ENCODE measurements at regions not wholly inside any gene's neighbourhood (a gene's known extent, or its start where the extent isn't known, plus 50 kb on each side); places are given as distances from the start of the nearest gene placed in this dataset.

DNA sequence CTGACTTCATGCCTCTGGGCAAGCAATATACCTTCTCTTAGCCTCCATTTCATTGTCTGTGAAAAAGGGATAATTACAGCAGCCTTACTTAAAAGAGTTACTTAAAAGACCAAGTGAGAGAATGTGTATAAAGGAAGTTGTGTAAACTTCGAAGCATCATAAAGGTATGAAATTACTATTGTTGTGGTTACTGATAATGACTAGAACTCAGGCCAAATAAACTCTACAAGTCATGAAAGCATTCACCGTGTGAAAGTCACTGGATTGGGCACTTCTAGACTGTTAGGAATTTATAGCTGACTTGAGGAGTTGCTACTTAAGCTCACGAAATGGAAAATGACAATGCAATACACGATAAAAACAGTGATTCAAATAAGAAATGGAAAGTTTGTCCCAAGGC is 67.4 kb upstream of the HAAO start:
- no peak overlapping the region for H3K27ac ChIP-seq
- no peak for ATAC-seq
- no peak overlapping the region for H3K4me3 ChIP-seq
- intact Hi-C loops (cut with DNase I), result no loop called here
- no peak for DNase-seq
- H3K4me1 ChIP-seq, result no peaks in the 10 kb centered on the region
- H3K36me3 ChIP-seq (replicated peaks in 1 of 2; ENCODE audit: insufficient read depth in 1 of 2, low read depth in 2 of 2), result no peaks in the 10 kb centered on the region
- 54 to 70% methylated on average over 4 of the region's 4 CpGs for WGBS, 2 donors
- TF ChIP-seq POLR2A (IDR thresholded peaks at IDR 0.05), result no peak
- TF ChIP-seq, protein P1, sequence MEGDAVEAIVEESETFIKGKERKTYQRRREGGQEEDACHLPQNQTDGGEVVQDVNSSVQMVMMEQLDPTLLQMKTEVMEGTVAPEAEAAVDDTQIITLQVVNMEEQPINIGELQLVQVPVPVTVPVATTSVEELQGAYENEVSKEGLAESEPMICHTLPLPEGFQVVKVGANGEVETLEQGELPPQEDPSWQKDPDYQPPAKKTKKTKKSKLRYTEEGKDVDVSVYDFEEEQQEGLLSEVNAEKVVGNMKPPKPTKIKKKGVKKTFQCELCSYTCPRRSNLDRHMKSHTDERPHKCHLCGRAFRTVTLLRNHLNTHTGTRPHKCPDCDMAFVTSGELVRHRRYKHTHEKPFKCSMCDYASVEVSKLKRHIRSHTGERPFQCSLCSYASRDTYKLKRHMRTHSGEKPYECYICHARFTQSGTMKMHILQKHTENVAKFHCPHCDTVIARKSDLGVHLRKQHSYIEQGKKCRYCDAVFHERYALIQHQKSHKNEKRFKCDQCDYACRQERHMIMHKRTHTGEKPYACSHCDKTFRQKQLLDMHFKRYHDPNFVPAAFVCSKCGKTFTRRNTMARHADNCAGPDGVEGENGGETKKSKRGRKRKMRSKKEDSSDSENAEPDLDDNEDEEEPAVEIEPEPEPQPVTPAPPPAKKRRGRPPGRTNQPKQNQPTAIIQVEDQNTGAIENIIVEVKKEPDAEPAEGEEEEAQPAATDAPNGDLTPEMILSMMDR (IDR thresholded peaks at IDR 0.05), result no peak
- no peaks in the 10 kb centered on the region for H3K9me3 ChIP-seq
- no peaks in the 10 kb centered on the region for H3K27me3 ChIP-seq

DNA sequence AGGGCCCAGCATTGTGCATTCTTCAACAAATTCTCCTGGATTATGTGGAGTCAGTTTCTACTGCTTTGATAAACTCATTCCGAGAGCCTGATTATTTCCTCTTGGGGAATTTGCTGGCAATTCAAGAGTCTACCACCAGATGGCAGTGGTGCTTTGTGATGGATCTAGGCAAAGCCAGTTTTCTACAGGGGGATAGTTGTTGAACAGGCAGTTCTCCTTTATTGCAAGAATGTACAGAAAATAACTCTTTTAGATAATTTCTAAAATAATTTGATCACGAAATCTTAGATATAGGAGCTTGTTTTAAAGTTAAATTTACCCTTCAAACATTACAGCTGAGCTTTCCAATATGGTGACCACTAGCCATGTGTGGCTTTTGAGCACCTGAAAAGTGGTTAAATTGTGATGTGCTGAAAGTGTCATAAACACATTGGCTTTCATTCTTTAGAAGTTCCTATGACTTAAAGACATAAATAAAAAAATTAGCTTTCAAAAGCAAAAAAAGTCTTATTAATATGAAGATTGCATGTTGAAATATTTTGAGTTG is 66.7 kb upstream of the HAAO start:
- peak; percentile 75 to 85 (median 84) for DNase-seq
- no peak for TF ChIP-seq POLR2A (IDR thresholded peaks at IDR 0.05)
- TF ChIP-seq, protein P1 (IDR thresholded peaks at IDR 0.05), result peak; percentile 75 to 96 (median 92)
- H3K9me3 ChIP-seq, result no peaks in the 10 kb centered on the region
- ATAC-seq, result peak; percentile 63
- H3K4me1 ChIP-seq, result no peaks in the 10 kb centered on the region
- intact Hi-C loops (cut with DNase I), result no loop called here
- H3K27me3 ChIP-seq, result no peaks in the 10 kb centered on the region
- H3K4me3 ChIP-seq, result no peak overlapping the region
- no peaks in the 10 kb centered on the region for H3K36me3 ChIP-seq (replicated peaks in 1 of 2; ENCODE audit: insufficient read depth in 1 of 2, low read depth in 2 of 2)
- no peak overlapping the region for H3K27ac ChIP-seq
- 15 to 28% methylated on average over 2 of the region's 2 CpGs for WGBS, 2 donors

DNA sequence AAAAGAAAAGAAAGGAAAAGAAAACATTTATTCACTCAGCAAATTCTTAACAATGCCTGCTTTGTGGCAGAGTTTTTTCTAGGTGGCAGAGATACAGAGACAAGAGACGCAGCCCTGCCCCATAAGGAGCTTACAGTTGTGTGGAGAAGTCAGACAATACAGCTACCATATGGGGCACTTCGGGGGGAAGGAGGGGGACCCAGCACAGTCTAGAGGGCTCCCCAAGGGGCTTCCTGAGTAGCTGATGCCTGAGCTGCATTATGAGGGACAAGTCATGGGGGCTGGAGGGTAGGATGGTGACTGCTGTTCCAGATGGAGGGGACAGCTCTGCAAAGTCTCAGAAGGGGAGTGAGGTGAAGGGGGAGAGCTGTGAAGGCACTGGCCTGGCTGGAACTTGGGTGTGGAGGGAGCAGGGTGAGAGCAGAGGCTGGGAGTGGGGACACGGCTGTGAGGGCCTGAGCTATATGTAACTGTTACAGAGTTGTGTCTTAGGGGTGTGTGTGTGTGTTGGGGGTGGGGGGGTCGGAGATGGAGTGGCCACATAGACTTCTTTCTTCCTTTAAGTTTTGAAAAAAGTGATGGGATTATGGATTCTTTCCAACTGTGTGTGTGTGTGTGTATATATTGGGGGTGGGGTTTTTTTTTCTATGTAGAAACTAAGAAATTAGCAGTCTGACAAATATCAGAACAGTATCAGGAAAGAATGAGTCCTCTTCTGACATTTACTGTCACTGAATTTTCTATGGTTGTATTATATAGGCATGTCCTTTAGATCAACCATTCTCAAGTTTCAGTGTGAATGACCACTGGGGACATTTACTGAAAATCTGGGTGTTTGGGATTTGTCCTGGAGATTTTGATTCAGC is 66.0 kb upstream of the HAAO start:
- DNase-seq, result no peak
- no peak overlapping the region for H3K4me3 ChIP-seq
- TF ChIP-seq POLR2A (IDR thresholded peaks at IDR 0.05), result no peak
- TF ChIP-seq, protein P1 (IDR thresholded peaks at IDR 0.05), result no peak
- H3K27ac ChIP-seq, result no peak overlapping the region
- no peaks in the 10 kb centered on the region for H3K27me3 ChIP-seq
- ATAC-seq, result no peak
- no peaks in the 10 kb centered on the region for H3K9me3 ChIP-seq
- intact Hi-C loops (cut with DNase I), result no loop called here
- H3K36me3 ChIP-seq (replicated peaks in 1 of 2; ENCODE audit: insufficient read depth in 1 of 2, low read depth in 2 of 2), result no peaks in the 10 kb centered on the region
- WGBS, 2 donors, result 62% methylated on average over 4 of the region's 4 CpGs
- no peaks in the 10 kb centered on the region for H3K4me1 ChIP-seq

DNA sequence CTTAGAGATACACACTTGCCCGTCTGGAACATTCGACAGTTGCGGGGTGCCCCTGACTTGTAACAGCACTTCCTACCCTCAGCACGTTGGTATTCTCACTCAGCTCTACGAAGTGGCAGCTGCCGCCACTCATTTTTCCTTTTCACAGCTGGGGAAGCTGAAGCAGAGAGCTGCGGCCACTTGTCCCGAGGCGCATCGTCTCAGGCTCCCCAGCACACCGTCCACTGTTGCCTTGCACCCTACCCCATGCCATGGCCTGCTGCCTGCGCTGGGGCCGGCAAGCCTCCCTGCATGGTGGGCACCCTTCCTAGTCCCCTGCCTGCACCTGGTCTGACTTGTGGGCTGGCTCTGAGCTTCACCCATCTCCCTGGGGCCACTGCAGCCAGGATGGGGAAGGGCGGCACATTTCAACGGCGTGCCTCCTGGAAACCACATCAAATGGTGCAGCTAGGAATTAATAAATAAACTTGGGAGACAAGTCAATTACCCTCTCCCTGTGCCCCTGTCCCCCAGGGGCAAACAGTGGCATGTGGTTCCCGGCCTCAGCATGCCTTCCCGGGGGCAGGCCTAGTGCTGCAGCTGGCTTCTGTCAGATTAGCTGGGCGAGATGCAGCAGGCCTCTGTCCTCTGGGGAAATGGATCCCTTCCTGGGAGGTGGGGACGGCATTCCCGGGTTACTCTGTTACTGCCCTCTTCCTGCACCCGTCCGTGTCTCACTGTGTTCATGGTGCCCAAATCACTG is 64.7 kb upstream of the HAAO start:
- Histone ChIP-seq H3K9me3 (no peaks in the 10 kb centered on the region), H3K4me1 (no peaks in the 10 kb centered on the region), H3K36me3 (replicated peaks in 1 of 2; ENCODE audit: insufficient read depth in 1 of 2, low read depth in 2 of 2) (no peaks in the 10 kb centered on the region), H3K27ac (no peak overlapping the region), H3K4me3 (no peak overlapping the region), H3K27me3 (no peaks in the 10 kb centered on the region)
- DNase-seq, result no peak
- TF ChIP-seq POLR2A (IDR thresholded peaks at IDR 0.05), result no peak
- TF ChIP-seq, protein P1 (IDR thresholded peaks at IDR 0.05), result no peak
- intact Hi-C loops (cut with DNase I), result no loop called here
- WGBS, 2 donors, result 85 to 94% methylated on average over 18 to 23 of the region's 23 CpGs
- no peak for ATAC-seq

All from body of pancreas (tissue), 4 donors.